ENCODE measurements at regions not wholly inside any gene's neighbourhood (a gene's known extent, or its start where the extent isn't known, plus 50 kb on each side); places are given as distances from the start of the nearest gene placed in this dataset.

GRCh38 chr12:34292736-34293625 lies 270.7 kb downstream of the ALG10 start:
- TF ChIP-seq POLR2AphosphoS5 (IDR thresholded peaks at IDR 0.05) = no peak
- TF ChIP-seq POLR2A (IDR thresholded peaks at IDR 0.05) = no peak
